Hepatocyte (in vitro differentiated cells): ENCODE measurements at regions not wholly inside any gene's neighbourhood (a gene's known extent, or its start where the extent isn't known, plus 50 kb on each side); places are given as distances from the start of the nearest gene placed in this dataset.

Experiments used
- DNase-seq: peaks from one replicate; pipeline ENCODE4 v3.0.0-alpha.2; 2016; ENCODE audit warnings: low spot score
- H2AFZ ChIP-seq: fragments of 200-600 bp; sonication (generic); 2 replicates; pipeline ENCODE4 v1.6.0; 2016; ENCODE audit warnings: antibody characterized with exemption, mild to moderate bottlenecking
- H3K27ac ChIP-seq: fragments of 200-600 bp; sonication (generic); 2 replicates; pipeline ENCODE4 v1.5.1; 2016; ENCODE audit warnings: mild to moderate bottlenecking
- H3K27me3 ChIP-seq: fragments of 200-600 bp; sonication (generic); 2 replicates; pipeline ENCODE4 v1.6.1; 2016
- H3K36me3 ChIP-seq: fragments of 200-600 bp; sonication (generic); replicated peaks from 2 replicates; pipeline ENCODE4 v1.5.1; 2016; ENCODE audit warnings: low read depth; ENCODE audit not compliant: insufficient read depth
- H3K4me1 ChIP-seq: fragments of 200-600 bp; sonication (generic); 2 replicates; pipeline ENCODE4 v1.5.1; 2016; ENCODE audit warnings: mild to moderate bottlenecking, moderate library complexity; ENCODE audit not compliant: insufficient read depth
- H3K4me2 ChIP-seq: fragments of 200-600 bp; sonication (generic); 2 replicates; pipeline ENCODE4 v1.6.0; 2016
- H3K4me3 ChIP-seq: fragments of 200-600 bp; sonication (generic); 2 replicates; pipeline ENCODE4 v1.5.1; 2016; ENCODE audit warnings: mild to moderate bottlenecking
- H3K79me2 ChIP-seq: fragments of 200-600 bp; sonication (generic); 2 replicates; pipeline ENCODE4 v1.6.0; 2017; ENCODE audit warnings: mild to moderate bottlenecking
- H3K9me2 ChIP-seq: fragments of 200-600 bp; sonication (generic); replicated peaks from 2 replicates; pipeline ENCODE4 v1.6.0; 2017; ENCODE audit warnings: mild to moderate bottlenecking; ENCODE audit not compliant: insufficient read depth
- H3K9me3 ChIP-seq: fragments of 200-600 bp; sonication (generic); 2 replicates; pipeline ENCODE4 v1.5.1; 2016; ENCODE audit warnings: low read depth, mild to moderate bottlenecking
- H4K20me1 ChIP-seq: fragments of 200-600 bp; sonication (generic); 2 replicates; pipeline ENCODE4 v1.6.0; 2016; ENCODE audit warnings: mild to moderate bottlenecking; ENCODE audit not compliant: insufficient read depth, poor library complexity, severe bottlenecking
- CTCF ChIP-seq: fragments of 200-600 bp; sonication (generic); IDR thresholded peaks from 2 replicates; pipeline ENCODE4 v1.5.1; 2016; ENCODE audit warnings: antibody characterized with exemption, mild to moderate bottlenecking; ENCODE audit not compliant: poor library complexity
- EZH2 ChIP-seq: fragments of 200-600 bp; sonication (generic); IDR thresholded peaks from 2 replicates; pipeline ENCODE4 v1.6.1; 2016; ENCODE audit warnings: antibody characterized with exemption, mild to moderate bottlenecking, borderline replicate concordance
- EZH2phosphoT487 ChIP-seq: fragments of 200-600 bp; sonication (generic); IDR thresholded peaks from one replicate; pipeline ENCODE4 v1.6.1; 2018; ENCODE audit warnings: antibody characterized with exemption, mild to moderate bottlenecking, low read depth, moderate library complexity; ENCODE audit not compliant: unreplicated experiment, severe bottlenecking
- WGBS: methylation state at CpG from one replicate; pipeline ENCODE4 v1.1.6; 2016; ENCODE audit warnings: low lambda C conversion rate; ENCODE audit errors: missing lambda C conversion rate; 5-methylcytosine and 5-hydroxymethylcytosine counted together

GRCh38 chr12:34400986-34401658, 378.8 kb downstream of the ALG10 start:
- H3K4me3 ChIP-seq = no peak overlapping the region
- H3K4me2 ChIP-seq = no peak overlapping the region
- H3K36me3 ChIP-seq = no peaks in the 10 kb centered on the region
- no peaks in the 10 kb centered on the region for H3K9me3 ChIP-seq
- H3K79me2 ChIP-seq = no peaks in the 10 kb centered on the region
- no peaks in the 10 kb centered on the region for H3K9me2 ChIP-seq
- no peaks in the 10 kb centered on the region for H4K20me1 ChIP-seq
- no peaks in the 10 kb centered on the region for H3K27me3 ChIP-seq
- H3K4me1 ChIP-seq = no peaks in the 10 kb centered on the region
- TF ChIP-seq EZH2 = no peak
- no peak for TF ChIP-seq EZH2phosphoT487
- no peak for TF ChIP-seq CTCF
- DNase-seq = peak; percentile 1
- no peak overlapping the region for H2AFZ ChIP-seq
- 74% methylated on average over 25 of the region's 25 CpGs for WGBS
- H3K27ac ChIP-seq = no peak overlapping the region

- no peaks in the 10 kb centered on the region for H3K27me3 ChIP-seq
- WGBS = 55% methylated on average over 22 of the region's 28 CpGs
- TF ChIP-seq EZH2 = no peak
- TF ChIP-seq EZH2phosphoT487 = no peak
- no peak for TF ChIP-seq CTCF
- no peak overlapping the region for H2AFZ ChIP-seq
- no peaks in the 10 kb centered on the region for H3K4me1 ChIP-seq
- H4K20me1 ChIP-seq = no peaks in the 10 kb centered on the region
- no peak overlapping the region for H3K27ac ChIP-seq
- DNase-seq = peak; percentile 2
- no peaks in the 10 kb centered on the region for H3K36me3 ChIP-seq
- H3K79me2 ChIP-seq = no peaks in the 10 kb centered on the region
- H3K9me2 ChIP-seq = no peaks in the 10 kb centered on the region
- no peak overlapping the region for H3K4me2 ChIP-seq
- no peaks in the 10 kb centered on the region for H3K9me3 ChIP-seq
- no peak overlapping the region for H3K4me3 ChIP-seq
These were observed 379.4 kb downstream of the ALG10 start for GRCh38 chr12:34401659-34402227.

- H2AFZ ChIP-seq = no peak overlapping the region
- no peaks in the 10 kb centered on the region for H4K20me1 ChIP-seq
- no peaks in the 10 kb centered on the region for H3K4me1 ChIP-seq
- no peak overlapping the region for H3K4me3 ChIP-seq
- H3K9me2 ChIP-seq = no peaks in the 10 kb centered on the region
- 75% methylated on average over 29 of the region's 30 CpGs for WGBS
- H3K9me3 ChIP-seq = no peaks in the 10 kb centered on the region
- H3K4me2 ChIP-seq = no peak overlapping the region
- peak; percentile 3 for DNase-seq
- H3K36me3 ChIP-seq = no peaks in the 10 kb centered on the region
- H3K27me3 ChIP-seq = no peaks in the 10 kb centered on the region
- H3K27ac ChIP-seq = no peak overlapping the region
- H3K79me2 ChIP-seq = no peaks in the 10 kb centered on the region
- no peak for TF ChIP-seq EZH2phosphoT487
- no peak for TF ChIP-seq CTCF
- no peak for TF ChIP-seq EZH2
These were observed 380.1 kb downstream of the ALG10 start for GRCh38 chr12:34402228-34402898.
